NCI-H1930 (cell line): ENCODE measurements at regions not wholly inside any gene's neighbourhood (a gene's known extent, or its start where the extent isn't known, plus 50 kb on each side); places are given as distances from the start of the nearest gene placed in this dataset.
A peak's percentile ranks its signal among the peaks of the same experiment; 100 is the strongest.
"Not testable (repeated sequence)": the region's sequence is repeated elsewhere in the genome, so short reads cannot be mapped to it uniquely, and the experiment has no call there.

Experiments used
- DNase-seq, 2 experiments: peaks; one replicate each; lab custom pipeline; 2025; lab: John Stamatoyannopoulos, UW

- DNase-seq: no peak
Observed at GRCh38 chr1:60888126-60888525, 194.2 kb upstream of the NFIA start.

GRCh38 chr1:60886793-60887331 is 195.5 kb upstream of the NFIA start:
- DNase-seq: no peak

- DNase-seq: no peak
Observed at GRCh38 chr1:60886090-60886489, 196.3 kb upstream of the NFIA start.

GRCh38 chr1:60880202-60880601 is 202.2 kb upstream of the NFIA start:
- DNase-seq: no peak

GRCh38 chr1:60878323-60878722 is 204.0 kb upstream of the NFIA start:
- DNase-seq: no peak

GRCh38 chr1:60877376-60877775 is 205.0 kb upstream of the NFIA start:
- no peak for DNase-seq

GRCh38 chr1:60876952-60877351 is 205.4 kb upstream of the NFIA start:
- no peak for DNase-seq

GRCh38 chr1:60875138-60875537 is 207.2 kb upstream of the NFIA start:
- no peak for DNase-seq

- DNase-seq: no peak
Observed at GRCh38 chr1:60874718-60875117, 207.6 kb upstream of the NFIA start.

GRCh38 chr1:60873396-60873795 is 209.0 kb upstream of the NFIA start:
- not testable (repeated sequence) for DNase-seq

- DNase-seq: no peak
Observed at GRCh38 chr1:60872426-60873054, 209.8 kb upstream of the NFIA start.

- DNase-seq: no peak
Observed at GRCh38 chr1:60870269-60870865, 212.0 kb upstream of the NFIA start.

- DNase-seq: no peak
Observed at GRCh38 chr1:60868901-60869663, 213.3 kb upstream of the NFIA start.

GRCh38 chr1:60867782-60868181 is 214.6 kb upstream of the NFIA start:
- DNase-seq: no peak

GRCh38 chr1:60866917-60867531 is 215.3 kb upstream of the NFIA start:
- DNase-seq: no peak

- DNase-seq: no peak
Observed at GRCh38 chr1:60866226-60866900, 216.0 kb upstream of the NFIA start.

GRCh38 chr1:60865166-60865565 is 217.2 kb upstream of the NFIA start:
- DNase-seq: no peak

- DNase-seq: no peak
Observed at GRCh38 chr1:60864722-60865121, 217.6 kb upstream of the NFIA start.

GRCh38 chr1:60863131-60863530 is 219.2 kb upstream of the NFIA start:
- DNase-seq: no peak

- DNase-seq: peak in 1 of 2 experiments; percentile 25
Observed at GRCh38 chr1:60861961-60862567, 220.3 kb upstream of the NFIA start.

- DNase-seq: no peak
Observed at GRCh38 chr1:60859111-60859510, 223.2 kb upstream of the NFIA start.

GRCh38 chr1:60857851-60858250 is 224.5 kb upstream of the NFIA start:
- no peak for DNase-seq
